ENCODE measurements at regions not wholly inside any gene's neighbourhood (a gene's known extent, or its start where the extent isn't known, plus 50 kb on each side); places are given as distances from the start of the nearest gene placed in this dataset.

DNA sequence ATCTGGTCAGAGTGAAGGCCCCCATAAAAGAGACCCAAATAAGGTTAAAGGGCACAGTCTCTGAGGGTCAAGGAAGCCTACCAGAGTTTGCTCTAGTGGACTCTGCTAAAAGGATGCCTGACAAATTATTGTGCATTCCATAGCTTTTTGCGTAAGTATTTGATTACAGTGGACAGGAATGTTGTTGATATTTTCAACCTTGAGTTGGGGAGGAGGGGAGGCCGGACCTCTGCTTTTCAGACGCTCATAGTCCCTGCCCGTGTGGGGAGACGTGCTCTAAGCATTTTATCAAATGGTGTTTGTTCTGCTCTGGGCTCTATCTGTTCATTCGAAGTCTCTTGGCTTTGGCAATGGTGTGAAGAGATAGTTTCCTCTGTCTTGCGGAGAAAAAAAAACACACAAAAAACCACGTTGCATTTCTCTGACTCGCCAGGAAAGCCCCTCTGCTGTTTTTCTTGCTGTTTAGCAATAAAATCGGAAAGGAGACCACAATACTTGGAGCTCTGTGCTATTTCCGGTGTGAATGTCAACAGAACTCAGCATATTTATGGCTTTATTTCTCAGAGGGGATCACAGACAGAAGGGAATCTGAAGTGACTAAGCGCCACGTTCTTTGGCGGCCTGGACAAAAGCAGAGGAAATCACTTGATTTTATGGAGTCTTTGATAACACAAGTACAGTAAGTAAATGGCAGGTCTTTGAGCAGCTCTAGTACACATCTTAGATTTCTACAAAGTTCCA is 159.8 kb downstream of the ZFP64 start:
- TF ChIP-seq POLR2AphosphoS5 (IDR thresholded peaks at IDR 0.05): no peak
- TF ChIP-seq, protein P1, sequence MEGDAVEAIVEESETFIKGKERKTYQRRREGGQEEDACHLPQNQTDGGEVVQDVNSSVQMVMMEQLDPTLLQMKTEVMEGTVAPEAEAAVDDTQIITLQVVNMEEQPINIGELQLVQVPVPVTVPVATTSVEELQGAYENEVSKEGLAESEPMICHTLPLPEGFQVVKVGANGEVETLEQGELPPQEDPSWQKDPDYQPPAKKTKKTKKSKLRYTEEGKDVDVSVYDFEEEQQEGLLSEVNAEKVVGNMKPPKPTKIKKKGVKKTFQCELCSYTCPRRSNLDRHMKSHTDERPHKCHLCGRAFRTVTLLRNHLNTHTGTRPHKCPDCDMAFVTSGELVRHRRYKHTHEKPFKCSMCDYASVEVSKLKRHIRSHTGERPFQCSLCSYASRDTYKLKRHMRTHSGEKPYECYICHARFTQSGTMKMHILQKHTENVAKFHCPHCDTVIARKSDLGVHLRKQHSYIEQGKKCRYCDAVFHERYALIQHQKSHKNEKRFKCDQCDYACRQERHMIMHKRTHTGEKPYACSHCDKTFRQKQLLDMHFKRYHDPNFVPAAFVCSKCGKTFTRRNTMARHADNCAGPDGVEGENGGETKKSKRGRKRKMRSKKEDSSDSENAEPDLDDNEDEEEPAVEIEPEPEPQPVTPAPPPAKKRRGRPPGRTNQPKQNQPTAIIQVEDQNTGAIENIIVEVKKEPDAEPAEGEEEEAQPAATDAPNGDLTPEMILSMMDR (IDR thresholded peaks at IDR 0.05): no peak
